Smooth muscle cell (in vitro differentiated cells): ENCODE measurements at regions not wholly inside any gene's neighbourhood (a gene's known extent, or its start where the extent isn't known, plus 50 kb on each side); places are given as distances from the start of the nearest gene placed in this dataset.

ENCODE experiments used
- DNase-seq: peaks from one replicate; lab custom pipeline; 2025; ENCODE audit not compliant: unreplicated experiment; lab: John Stamatoyannopoulos, UW
- H2AFZ ChIP-seq: fragments of 200-600 bp; sonication (generic); 2 replicates; pipeline ENCODE4 v1.6.0; 2016; ENCODE audit warnings: antibody characterized with exemption, low read depth, mild to moderate bottlenecking
- H3F3A ChIP-seq: fragments of 200-600 bp; sonication (generic); 2 replicates; pipeline ENCODE4 v1.6.0; 2017; ENCODE audit warnings: antibody characterized with exemption, low read depth
- H3K27ac ChIP-seq: fragments of 200-600 bp; sonication (generic); 2 replicates; pipeline ENCODE4 v1.5.1; 2016; ENCODE audit warnings: low read depth, mild to moderate bottlenecking
- H3K27me3 ChIP-seq: fragments of 200-600 bp; sonication (generic); 2 replicates; pipeline ENCODE4 v1.6.1; 2016; ENCODE audit warnings: low read depth, mild to moderate bottlenecking
- H3K36me3 ChIP-seq: fragments of 200-600 bp; sonication (generic); 2 replicates; pipeline ENCODE4 v1.5.1; 2016; ENCODE audit warnings: low read depth
- H3K4me1 ChIP-seq: fragments of 200-600 bp; sonication (generic); 2 replicates; pipeline ENCODE4 v1.5.1; 2016; ENCODE audit warnings: low read depth
- H3K4me2 ChIP-seq: fragments of 200-600 bp; sonication (generic); 2 replicates; pipeline ENCODE4 v1.6.0; 2016; ENCODE audit warnings: mild to moderate bottlenecking
- H3K4me3 ChIP-seq: fragments of 200-600 bp; sonication (generic); 2 replicates; pipeline ENCODE4 v1.5.1; 2016; ENCODE audit warnings: mild to moderate bottlenecking
- H3K79me2 ChIP-seq: fragments of 200-600 bp; sonication (generic); 2 replicates; pipeline ENCODE4 v1.6.0; 2016; ENCODE audit warnings: low read depth, mild to moderate bottlenecking
- H3K9ac ChIP-seq: fragments of 200-600 bp; sonication (generic); 2 replicates; pipeline ENCODE4 v1.6.0; 2016; ENCODE audit warnings: low read depth
- H3K9me3 ChIP-seq: fragments of 200-600 bp; sonication (generic); replicated peaks from 2 replicates; pipeline ENCODE4 v1.5.1; 2016; ENCODE audit warnings: low read depth
- H4K20me1 ChIP-seq: fragments of 200-600 bp; sonication (generic); 2 replicates; pipeline ENCODE4 v1.6.0; 2016; ENCODE audit warnings: low read depth
- WGBS: methylation state at CpG from one replicate; pipeline ENCODE4 v1.1.7; 2016; ENCODE audit warnings: low lambda C conversion rate; 5-methylcytosine and 5-hydroxymethylcytosine counted together
- TF ChIP-seq, protein P1 (sequence below): fragments of 200-600 bp; sonication (generic); IDR thresholded peaks from 2 replicates; pipeline ENCODE4 v1.5.1; 2017; ENCODE audit warnings: borderline replicate concordance, mild to moderate bottlenecking, antibody characterized with exemption; ENCODE audit not compliant: insufficient read depth, poor library complexity, severe bottlenecking

DNA sequence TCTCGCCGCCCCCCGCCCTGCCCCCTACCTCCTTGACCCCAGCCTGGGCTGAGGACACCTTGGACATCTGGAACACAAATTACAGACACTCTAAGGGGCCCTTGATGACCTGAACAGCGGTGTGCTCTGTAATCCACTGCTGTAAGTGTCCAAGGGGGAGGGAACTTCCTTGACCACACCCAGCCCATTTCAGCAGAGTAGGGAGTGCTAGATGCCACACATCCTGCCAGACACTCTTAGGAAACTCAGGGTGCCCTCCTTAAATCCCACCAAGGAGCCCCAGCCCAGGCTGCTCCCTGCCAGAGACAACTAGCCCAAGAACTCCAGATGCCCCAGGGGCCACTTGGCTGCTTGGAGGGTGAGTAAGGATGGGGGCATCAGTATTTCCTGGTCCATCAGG is 282.2 kb downstream of the RRAGC start:
- Histone ChIP-seq H3F3A (no peaks in the 10 kb centered on the region), H3K79me2 (no peaks in the 10 kb centered on the region), H3K4me3 (no peak overlapping the region), H3K9ac (no peak overlapping the region), H3K36me3 (no peaks in the 10 kb centered on the region), H3K27ac (no peak overlapping the region), H3K9me3 (no peaks in the 10 kb centered on the region), H3K4me2 (no peak overlapping the region), H3K27me3 (peaks cover 75% of the 10 kb centered on the region), H4K20me1 (no peaks in the 10 kb centered on the region), H2AFZ (no peak overlapping the region), H3K4me1 (no peaks in the 10 kb centered on the region)
- TF ChIP-seq, protein P1, sequence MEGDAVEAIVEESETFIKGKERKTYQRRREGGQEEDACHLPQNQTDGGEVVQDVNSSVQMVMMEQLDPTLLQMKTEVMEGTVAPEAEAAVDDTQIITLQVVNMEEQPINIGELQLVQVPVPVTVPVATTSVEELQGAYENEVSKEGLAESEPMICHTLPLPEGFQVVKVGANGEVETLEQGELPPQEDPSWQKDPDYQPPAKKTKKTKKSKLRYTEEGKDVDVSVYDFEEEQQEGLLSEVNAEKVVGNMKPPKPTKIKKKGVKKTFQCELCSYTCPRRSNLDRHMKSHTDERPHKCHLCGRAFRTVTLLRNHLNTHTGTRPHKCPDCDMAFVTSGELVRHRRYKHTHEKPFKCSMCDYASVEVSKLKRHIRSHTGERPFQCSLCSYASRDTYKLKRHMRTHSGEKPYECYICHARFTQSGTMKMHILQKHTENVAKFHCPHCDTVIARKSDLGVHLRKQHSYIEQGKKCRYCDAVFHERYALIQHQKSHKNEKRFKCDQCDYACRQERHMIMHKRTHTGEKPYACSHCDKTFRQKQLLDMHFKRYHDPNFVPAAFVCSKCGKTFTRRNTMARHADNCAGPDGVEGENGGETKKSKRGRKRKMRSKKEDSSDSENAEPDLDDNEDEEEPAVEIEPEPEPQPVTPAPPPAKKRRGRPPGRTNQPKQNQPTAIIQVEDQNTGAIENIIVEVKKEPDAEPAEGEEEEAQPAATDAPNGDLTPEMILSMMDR = no peak
- WGBS = 85% methylated on average over 4 of the region's 4 CpGs
- no peak for DNase-seq

DNA sequence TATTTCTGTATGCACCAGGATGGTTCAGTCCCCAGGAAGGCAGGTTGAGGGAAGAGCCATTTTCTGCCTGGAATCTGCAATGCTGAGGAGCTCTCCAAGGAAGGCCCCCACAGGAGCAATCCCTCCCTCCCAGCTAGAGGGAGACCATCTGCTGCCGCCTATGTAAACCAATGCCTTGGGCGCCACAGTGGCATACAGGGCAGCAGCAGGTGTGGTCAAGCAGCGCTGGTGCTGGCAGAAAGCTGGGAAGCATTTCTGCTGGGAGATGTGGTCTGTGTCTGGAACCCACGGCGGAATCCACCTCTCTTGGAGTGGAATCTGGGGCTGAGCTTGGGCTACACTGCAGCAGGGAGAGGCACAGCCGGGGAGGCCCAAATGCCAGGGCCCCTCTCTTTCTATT is 283.3 kb downstream of the RRAGC start:
- Histone ChIP-seq H3K4me2 (no peak overlapping the region), H3K9ac (no peak overlapping the region), H3K36me3 (no peaks in the 10 kb centered on the region), H3K4me1 (no peaks in the 10 kb centered on the region), H3K9me3 (no peaks in the 10 kb centered on the region), H3K27ac (no peak overlapping the region), H3K4me3 (no peak overlapping the region), H3K27me3 (peaks cover 80% of the 10 kb centered on the region), H4K20me1 (no peaks in the 10 kb centered on the region), H2AFZ (no peak overlapping the region), H3K79me2 (no peaks in the 10 kb centered on the region), H3F3A (no peaks in the 10 kb centered on the region)
- TF ChIP-seq, protein P1 = no peak
- 84% methylated on average over 6 of the region's 6 CpGs for WGBS
- no peak for DNase-seq

DNA sequence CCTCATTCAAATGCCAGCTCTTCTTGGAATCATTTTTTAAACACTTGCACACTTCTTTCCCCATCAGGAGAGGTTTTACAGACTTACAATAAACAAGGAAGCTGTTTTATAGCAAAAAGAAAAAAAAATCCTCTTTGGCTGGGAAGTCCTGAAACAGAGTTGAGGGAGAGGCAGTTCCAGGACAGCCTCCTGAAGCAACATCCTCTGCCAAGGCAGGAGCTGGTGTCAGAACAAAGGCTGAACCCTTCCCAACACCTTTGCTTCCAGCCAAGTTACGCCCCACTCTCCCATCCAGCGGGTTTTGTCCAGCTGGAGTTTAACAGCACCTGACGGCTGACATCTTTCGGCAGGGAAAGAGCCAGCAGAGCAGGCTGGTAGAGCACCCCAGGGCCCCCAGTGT is 287.8 kb downstream of the RRAGC start:
- peaks cover 40% of the 10 kb centered on the region for H3K27me3 ChIP-seq
- H2AFZ ChIP-seq = no peak overlapping the region
- DNase-seq = no peak
- 92% methylated on average over 4 of the region's 4 CpGs for whole genome bisulfite sequencing
- TF ChIP-seq, protein P1 = no peak
- no peaks in the 10 kb centered on the region for H4K20me1 ChIP-seq
- no peaks in the 10 kb centered on the region for H3K4me1 ChIP-seq
- H3K9me3 ChIP-seq = no peaks in the 10 kb centered on the region
- H3K79me2 ChIP-seq = no peaks in the 10 kb centered on the region
- H3K9ac ChIP-seq = no peak overlapping the region
- H3K4me2 ChIP-seq = no peak overlapping the region
- H3K36me3 ChIP-seq = no peaks in the 10 kb centered on the region
- H3F3A ChIP-seq = no peaks in the 10 kb centered on the region
- no peak overlapping the region for H3K27ac ChIP-seq
- no peak overlapping the region for H3K4me3 ChIP-seq

DNA sequence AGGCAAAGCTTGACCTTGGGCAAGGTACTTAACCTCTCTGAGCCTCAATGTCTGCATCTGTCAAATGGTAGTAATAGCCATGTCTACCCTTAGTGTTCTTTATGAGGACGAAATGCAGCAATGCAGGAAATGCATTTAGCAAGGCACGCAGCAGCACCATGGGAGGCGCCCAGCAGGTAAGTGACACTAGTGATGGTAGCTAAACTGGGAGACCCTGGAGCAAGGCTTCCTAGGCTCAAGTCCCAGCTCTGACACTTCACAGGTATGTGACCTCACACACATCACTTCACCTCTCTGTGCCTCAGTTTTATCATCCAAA is 289.0 kb downstream of the RRAGC start:
- Histone ChIP-seq H3K36me3 (no peaks in the 10 kb centered on the region), H3K27me3 (peaks cover 39% of the 10 kb centered on the region), H3K4me3 (no peak overlapping the region), H3K79me2 (no peaks in the 10 kb centered on the region), H3F3A (no peaks in the 10 kb centered on the region), H3K9ac (no peak overlapping the region), H3K9me3 (no peaks in the 10 kb centered on the region), H3K27ac (no peak overlapping the region), H2AFZ (no peak overlapping the region), H4K20me1 (no peaks in the 10 kb centered on the region), H3K4me2 (no peak overlapping the region), H3K4me1 (no peaks in the 10 kb centered on the region)
- DNase-seq = no peak
- TF ChIP-seq, protein P1 = no peak
- 87% methylated on average over 3 of the region's 3 CpGs for WGBS
